GM18868 (cell line): ENCODE measurements at regions not wholly inside any gene's neighbourhood (a gene's known extent, or its start where the extent isn't known, plus 50 kb on each side); places are given as distances from the start of the nearest gene placed in this dataset.
A peak's percentile ranks its signal among the peaks of the same experiment; 100 is the strongest.

Experiments
- ATAC-seq: cut with Tn5 transposase; IDR thresholded peaks from one replicate; pipeline ENCODE4 v1.9.1; 2021; ENCODE audit warnings: mild to moderate bottlenecking, moderate library complexity; ENCODE audit not compliant: unreplicated experiment

GRCh38 chr2:71277536-71278103 lies 50.7 kb upstream of the PAIP2B start:
- no peak for ATAC-seq

DNA sequence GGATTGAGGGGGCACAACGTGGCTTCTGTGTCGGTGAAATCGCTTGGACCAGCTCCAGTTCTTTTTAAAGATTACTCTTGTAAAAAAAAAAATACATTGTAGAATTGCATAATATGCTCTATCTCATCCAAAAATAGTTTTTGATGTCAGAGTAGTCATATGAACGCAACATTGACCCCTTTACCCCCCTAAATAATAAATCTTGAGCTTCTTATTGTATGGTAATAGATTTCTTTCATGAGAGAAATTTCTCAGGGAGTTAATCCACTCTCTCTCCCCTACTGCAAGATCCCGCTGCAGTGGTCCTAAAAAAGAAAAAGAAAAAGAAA lies 50.2 kb upstream of the PAIP2B start:
- no peak for ATAC-seq

GRCh38 chr2:71276311-71277146 lies 49.6 kb upstream of the PAIP2B start:
- peak; percentile 99 for ATAC-seq
